NCI-H2227 (cell line): ENCODE measurements at regions not wholly inside any gene's neighbourhood (a gene's known extent, or its start where the extent isn't known, plus 50 kb on each side); places are given as distances from the start of the nearest gene placed in this dataset.

ENCODE experiments used
- DNase-seq: peaks from one replicate; lab custom pipeline; 2025; ENCODE audit not compliant: unreplicated experiment; lab: John Stamatoyannopoulos, UW

DNA sequence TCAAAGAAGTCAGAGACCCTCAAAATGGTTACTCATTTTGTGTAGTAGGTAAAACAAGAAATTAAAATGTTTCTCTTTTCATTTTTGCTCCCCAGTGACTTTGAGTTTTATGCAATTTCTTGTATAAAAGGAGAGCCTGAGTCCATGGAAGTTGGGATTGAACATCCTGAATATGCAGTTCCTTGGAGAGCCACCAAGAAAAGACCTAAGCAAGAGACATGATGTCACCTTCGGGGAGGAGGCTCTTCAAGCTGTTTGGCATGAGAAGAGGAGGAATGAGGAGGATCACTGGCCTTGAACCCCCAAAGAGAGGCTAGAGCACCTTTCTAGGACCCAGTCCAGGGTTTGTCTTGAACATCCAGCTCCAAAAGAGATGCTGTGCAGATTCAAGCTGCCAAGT is 62.3 kb upstream of the CALM2 start:
- no peak for DNase-seq

DNA sequence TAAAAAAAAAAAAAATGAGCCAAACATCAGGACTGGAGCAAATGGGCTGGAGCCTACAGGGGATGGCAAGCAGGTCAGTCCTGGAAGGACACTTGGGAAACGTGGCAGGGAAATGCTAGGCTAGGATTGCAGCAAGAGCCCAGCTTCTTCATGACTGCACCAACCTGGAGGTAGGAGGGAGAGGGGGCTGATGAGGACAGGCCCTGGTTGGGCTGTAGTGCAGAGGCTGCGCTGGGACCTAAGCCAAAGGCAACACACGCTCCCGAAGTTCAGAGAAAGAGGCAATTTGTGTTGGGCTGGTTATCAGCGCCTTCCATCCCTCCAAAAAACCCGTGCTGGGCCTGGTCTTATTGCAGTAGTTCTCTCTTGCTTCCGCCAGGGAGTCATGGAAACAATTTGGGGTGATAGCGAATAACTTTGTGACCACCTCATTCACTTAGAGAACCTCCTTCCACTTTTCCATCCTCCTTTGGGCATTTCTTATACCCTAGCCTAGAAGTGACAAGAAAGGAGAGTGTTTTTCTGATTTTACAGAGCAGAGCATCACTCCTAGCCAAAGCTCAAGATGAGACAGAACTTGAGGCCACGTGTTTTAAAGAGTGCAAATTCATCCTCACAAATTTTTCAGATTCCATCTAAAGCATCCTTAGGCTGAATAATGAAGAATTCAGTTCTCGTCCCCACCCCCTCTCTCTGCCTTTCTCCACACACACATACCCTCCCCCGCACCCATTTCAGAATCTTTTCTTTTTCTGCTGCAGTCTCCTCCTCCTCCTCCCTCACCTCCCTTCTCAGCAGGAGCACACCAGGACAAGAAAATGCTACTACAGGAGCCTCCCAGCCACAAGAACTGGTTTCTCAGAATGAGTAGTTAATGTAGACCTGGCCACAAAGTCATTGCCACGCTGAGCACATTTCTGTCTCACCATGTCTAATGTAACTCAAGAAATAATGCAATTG is 61.3 kb upstream of the CALM2 start:
- DNase-seq = no peak

DNA sequence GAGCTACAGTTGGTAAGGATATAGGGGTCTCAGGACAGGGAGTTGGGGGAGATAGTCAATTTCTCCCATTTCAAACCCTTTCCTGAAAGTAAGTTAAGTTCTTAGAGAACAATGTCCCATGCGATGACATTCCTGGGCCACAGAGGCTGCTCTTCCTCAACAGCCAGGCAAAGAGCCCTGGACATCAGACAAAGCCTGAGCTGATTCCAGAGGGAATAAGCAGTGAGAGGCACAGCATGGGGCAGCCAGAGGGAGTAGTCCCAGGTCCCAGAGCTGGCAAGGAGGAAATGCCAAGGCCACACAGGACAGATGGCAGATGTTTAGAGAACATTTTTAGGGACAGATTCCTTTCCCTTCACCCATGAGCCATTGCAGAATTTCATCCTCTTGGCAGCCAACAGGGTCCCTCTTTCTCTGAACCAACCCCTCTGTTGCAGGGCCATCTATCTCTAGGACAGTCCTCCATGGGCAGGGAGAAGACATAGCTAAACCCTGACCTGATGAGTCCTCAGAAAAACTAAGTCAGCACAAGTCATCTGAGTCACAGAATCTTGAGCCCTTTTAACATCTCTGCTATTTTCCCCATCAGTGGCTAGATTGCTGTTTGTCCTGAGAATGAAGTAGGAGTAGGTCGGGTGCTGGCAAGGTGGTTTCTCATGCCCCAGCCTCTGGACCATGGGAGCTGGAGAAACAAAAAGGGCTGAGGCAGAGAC is 60.3 kb upstream of the CALM2 start:
- no peak for DNase-seq

DNA sequence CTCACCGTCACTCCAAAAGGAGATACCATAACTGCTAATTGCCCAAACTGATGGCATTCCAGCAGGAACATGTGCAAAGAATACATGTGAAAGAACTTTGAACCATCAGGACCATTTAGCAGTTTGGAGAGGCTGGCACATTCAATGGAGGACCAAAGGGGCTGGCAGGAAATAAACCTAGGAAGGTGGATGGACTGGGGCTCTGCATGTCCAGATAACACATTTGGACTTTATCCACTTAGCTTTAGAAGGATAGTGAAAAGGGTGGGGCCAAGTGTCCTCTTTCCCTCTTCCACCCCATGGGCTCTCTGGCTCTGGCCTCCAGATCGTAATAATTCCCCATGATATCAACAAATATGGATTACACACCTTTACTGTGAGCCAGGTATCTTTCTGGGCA is 58.8 kb upstream of the CALM2 start:
- DNase-seq = no peak

DNA sequence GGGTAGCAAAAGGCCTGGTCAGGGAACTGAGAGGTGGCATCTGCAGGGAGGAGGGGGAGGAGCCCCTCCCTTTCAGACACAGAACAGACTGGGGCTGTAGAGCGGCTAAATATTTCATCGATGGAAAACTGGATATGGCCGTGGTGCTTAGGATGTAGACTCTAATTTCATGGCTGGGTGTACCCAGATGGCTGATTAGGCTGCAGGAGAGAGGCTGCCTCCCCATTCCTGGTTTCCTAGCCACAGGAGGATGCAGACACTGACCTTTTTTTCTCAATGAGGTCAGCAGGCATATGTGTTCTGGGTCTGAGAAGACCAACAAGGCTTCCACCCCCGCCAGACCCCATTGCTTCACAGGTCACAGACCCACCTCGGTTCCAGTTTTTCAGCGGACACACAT is 58.1 kb upstream of the CALM2 start:
- DNase-seq = no peak

DNA sequence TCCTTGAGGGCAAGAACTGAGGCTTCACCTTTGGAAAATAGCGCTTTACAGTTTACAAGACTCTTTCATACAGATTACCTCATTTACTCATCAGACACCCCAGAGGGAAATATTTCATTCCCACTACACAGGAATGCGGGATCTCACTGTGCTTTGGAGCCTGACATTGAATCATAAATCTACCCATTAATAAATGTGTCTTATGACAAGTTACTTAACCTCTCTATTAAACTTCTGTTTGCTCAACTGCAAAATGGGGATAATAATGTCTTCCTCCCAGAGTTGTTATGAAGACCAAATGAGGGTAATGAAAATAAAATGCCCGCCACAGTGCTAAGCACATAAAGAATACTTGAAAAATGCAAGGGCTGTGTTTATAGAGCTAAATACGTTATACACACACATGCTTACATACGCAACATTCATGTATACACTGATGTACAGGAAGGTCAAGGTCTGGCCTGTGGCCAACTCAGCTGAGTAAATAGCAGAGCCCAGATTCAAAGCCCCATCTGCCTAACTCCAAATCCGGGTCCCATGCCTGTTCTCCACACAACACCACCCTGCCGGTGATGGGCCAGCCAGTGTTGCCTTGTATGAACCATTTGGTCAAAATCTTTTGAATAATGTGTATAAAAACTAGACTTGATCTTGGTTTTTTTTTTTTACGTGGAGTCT is 56.6 kb upstream of the CALM2 start:
- DNase-seq = peak; percentile 32

DNA sequence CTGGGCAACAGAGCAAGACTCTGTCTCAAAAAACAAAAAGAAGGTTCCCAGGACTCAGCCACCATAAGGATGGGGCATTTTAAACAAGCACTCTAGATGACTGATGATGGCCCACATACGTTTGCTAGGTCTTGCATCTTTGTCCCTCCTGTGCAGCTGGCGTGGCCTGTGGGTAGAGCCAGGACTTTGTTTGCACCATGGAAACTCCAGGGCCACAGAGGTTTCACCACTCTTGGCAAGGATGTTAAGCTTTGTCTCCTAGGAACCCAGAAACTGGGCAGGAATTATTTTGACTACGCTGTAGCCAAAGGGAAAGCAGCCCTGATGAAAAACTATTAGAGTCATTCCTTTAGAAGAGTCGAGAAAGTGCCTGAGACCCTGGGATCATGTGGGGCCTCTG is 54.1 kb upstream of the CALM2 start:
- no peak for DNase-seq

DNA sequence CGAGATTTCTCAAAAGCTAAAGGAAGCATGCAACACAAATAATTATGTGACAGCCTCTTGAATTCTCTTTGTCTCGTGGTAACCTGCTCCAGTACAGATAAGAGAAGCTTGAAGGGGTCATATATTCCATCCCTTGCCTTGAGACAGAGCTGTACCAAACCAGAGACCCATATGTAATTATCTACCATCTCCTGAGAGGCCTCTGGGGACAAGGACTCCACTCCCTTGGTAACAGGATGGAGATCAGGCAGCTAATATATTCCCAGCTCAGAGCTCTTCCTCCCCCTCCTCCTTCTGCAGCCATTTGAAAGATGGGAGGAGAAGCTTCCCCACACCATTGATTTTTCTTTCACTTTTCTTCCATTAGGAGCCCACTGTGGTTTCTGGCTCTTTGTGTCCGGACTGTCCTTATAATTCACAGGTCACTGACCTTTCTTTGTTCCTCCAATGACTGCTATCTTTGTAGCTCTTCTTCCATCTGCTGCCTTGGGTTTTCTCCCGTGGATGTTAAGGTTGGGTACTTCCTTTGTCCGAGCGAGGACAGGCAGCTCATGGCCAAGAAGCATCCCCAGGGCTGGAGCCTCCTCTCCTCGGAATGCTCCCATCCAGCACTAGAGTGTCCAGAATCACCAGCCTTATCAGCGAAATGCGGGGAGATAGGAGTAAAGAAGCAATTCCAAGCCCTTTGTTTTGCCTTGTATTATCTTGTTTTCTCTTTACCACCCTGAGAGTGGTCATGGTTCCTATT is 51.4 kb upstream of the CALM2 start:
- DNase-seq = peak; percentile 94

DNA sequence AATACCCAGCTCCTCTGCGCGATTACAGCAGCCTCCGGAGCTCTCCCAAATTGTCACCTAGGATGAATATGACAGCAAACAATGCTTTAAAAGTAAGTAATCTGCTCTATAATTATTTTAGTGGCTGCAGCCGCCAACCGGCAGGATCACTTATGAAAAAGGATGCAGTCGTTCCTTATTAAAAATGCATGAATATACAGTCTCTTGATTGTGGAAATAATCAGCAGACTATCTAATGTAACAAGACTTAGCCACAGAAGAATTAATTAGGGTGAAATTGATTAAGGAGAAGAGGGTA is 50.6 kb upstream of the CALM2 start:
- no peak for DNase-seq

DNA sequence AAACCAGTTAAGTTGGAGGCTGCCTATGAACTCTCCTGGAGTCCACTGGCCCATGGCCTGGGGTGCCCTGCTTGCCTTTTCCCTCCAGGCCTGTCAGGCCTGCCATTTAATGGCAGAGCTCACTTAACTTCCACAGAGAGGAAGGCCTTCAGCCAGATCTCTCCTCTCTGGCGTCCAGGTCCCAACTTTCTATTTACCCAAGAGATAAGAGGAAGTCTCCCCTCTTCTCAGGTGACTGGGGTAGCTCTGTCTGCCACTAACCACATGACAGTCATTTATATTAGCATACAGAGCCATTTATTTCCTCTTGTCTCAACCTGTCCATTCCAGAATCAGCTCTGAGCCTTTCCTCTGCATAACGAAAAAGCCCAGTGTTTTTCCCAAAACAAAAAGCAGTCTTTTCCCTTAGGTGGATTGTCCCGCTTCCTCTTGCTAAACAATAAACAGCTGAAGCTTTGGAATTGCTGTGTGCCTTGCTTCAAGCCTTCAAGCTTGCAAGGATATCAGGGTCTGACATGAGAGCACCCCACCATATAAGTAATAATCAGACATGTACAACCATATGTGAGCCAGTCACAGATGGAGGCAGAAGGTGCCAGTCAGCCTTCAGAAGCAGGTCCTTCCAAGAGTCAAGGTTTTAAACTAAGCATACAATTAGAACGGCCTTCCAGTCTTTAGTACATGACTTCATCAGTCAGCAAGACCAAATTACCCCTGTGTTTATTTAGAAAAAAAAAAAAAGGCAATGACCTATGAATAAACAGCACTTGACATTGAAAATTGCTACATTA is 50.0 kb upstream of the CALM2 start:
- DNase-seq = peak; percentile 88
